Tibial nerve (tissue), 4 donors: ENCODE measurements at regions not wholly inside any gene's neighbourhood (a gene's known extent, or its start where the extent isn't known, plus 50 kb on each side); places are given as distances from the start of the nearest gene placed in this dataset.
"Not testable (repeated sequence)": the region's sequence is repeated elsewhere in the genome, so short reads cannot be mapped to it uniquely, and the experiment has no call there.

ENCODE experiments used
- DNase-seq, 2 donors: peaks; one replicate each; pipeline ENCODE4 v3.0.0-alpha.2; 2019; ENCODE audit warnings: low spot score in 2 of 2
- H3K27ac ChIP-seq, 4 donors: fragments of 200-600 bp; sonication (generic) in 3 of 4; one replicate each; pipeline ENCODE4 v1.5.1; 2017 to 2019; ENCODE audit warnings: mild to moderate bottlenecking in 1 of 4
- H3K27me3 ChIP-seq, 2 donors: fragments of 200-600 bp; sonication (generic) in 1 of 2; one replicate each; pipeline versions ENCODE4 v1.5.1 to v1.6.0; 2017 to 2019
- H3K36me3 ChIP-seq, 3 donors: fragments of 200-600 bp; sonication (generic); one replicate each; pipeline ENCODE4 v1.5.1; 2018 to 2019
- H3K4me1 ChIP-seq, 4 donors: fragments of 200-600 bp; sonication (generic) in 3 of 4; one replicate each; pipeline ENCODE4 v1.5.1; 2017 to 2019
- H3K4me3 ChIP-seq, 4 donors: fragments of 200-600 bp; sonication (generic) in 3 of 4; one replicate each; pipeline ENCODE4 v1.5.1; 2017 to 2019; ENCODE audit warnings: mild to moderate bottlenecking in 1 of 4, moderate library complexity in 1 of 4
- H3K9me3 ChIP-seq, 4 donors: fragments of 200-600 bp; sonication (generic) in 3 of 4; one replicate each; pipeline ENCODE4 v1.5.1; 2017 to 2019
- CTCF ChIP-seq, 5 experiments: fragments of 200-600 bp in 3 of 5; fragments of 450-650 bp in 2 of 5; sonication (generic) in 3 of 5; IDR thresholded peaks; one replicate each; pipeline ENCODE4 v1.5.1; 2016 to 2019; ENCODE audit warnings: antibody characterized with exemption in 5 of 5, mild to moderate bottlenecking in 3 of 5, moderate library complexity in 2 of 5
- EP300 ChIP-seq, 2 donors: sonication (generic); formaldehyde crosslinking; IDR thresholded peaks; one replicate each; pipeline ENCODE4 v1.6.1; 2017; ENCODE audit warnings: antibody characterized with exemption in 2 of 2, mild to moderate bottlenecking in 1 of 2
- POLR2A ChIP-seq, 2 donors: fragments of 450-650 bp; IDR thresholded peaks; one replicate each; pipeline ENCODE4 v1.6.1; 2017; ENCODE audit warnings: antibody characterized with exemption in 2 of 2, mild to moderate bottlenecking in 2 of 2, moderate library complexity in 2 of 2
- WGBS, 2 donors: methylation state at CpG; one replicate each; pipeline ENCODE4 v1.1.5; 2018; 5-methylcytosine and 5-hydroxymethylcytosine counted together

- TF ChIP-seq POLR2A (IDR thresholded peaks at IDR 0.05) = no peak
- TF ChIP-seq EP300 (IDR thresholded peaks at IDR 0.05) = no peak
- TF ChIP-seq CTCF (IDR thresholded peaks at IDR 0.05) = no peak
- Histone ChIP-seq H3K9me3 (peaks cover 0 to 5% (median 0%) of the 10 kb centered on the region in 4 donors), H3K27ac (no peak overlapping the region), H3K27me3 (no peaks in the 10 kb centered on the region), H3K36me3 (no peaks in the 10 kb centered on the region), H3K4me1 (no peaks in the 10 kb centered on the region), H3K4me3 (no peak overlapping the region)
- WGBS, 2 donors = 71% methylated on average over 3 of the region's 3 CpGs
- DNase-seq = no peak
Observed at GRCh38 chr6:86508230-86508629, 429.1 kb upstream of the HTR1E start.

- no peaks in the 10 kb centered on the region for H3K4me1 ChIP-seq
- peaks cover 0 to 15% (median 0%) of the 10 kb centered on the region in 4 donors for H3K9me3 ChIP-seq
- 64 to 65% methylated on average over 3 of the region's 3 CpGs for WGBS, 2 donors
- H3K27me3 ChIP-seq = no peaks in the 10 kb centered on the region
- no peak for DNase-seq
- H3K36me3 ChIP-seq = no peaks in the 10 kb centered on the region
- H3K4me3 ChIP-seq = no peak overlapping the region
- no peak overlapping the region for H3K27ac ChIP-seq
- no peak for TF ChIP-seq EP300 (IDR thresholded peaks at IDR 0.05)
- TF ChIP-seq CTCF (IDR thresholded peaks at IDR 0.05) = no peak
- TF ChIP-seq POLR2A (IDR thresholded peaks at IDR 0.05) = no peak
Observed at GRCh38 chr6:86502497-86502896, 434.8 kb upstream of the HTR1E start.

- no peak overlapping the region for H3K4me3 ChIP-seq
- no peaks in the 10 kb centered on the region for H3K27me3 ChIP-seq
- no peak for TF ChIP-seq CTCF (IDR thresholded peaks at IDR 0.05)
- no peak for TF ChIP-seq EP300 (IDR thresholded peaks at IDR 0.05)
- TF ChIP-seq POLR2A (IDR thresholded peaks at IDR 0.05) = no peak
- peaks cover 0 to 16% (median 0%) of the 10 kb centered on the region in 4 donors for H3K9me3 ChIP-seq
- H3K36me3 ChIP-seq = no peaks in the 10 kb centered on the region
- WGBS, 2 donors = 42 to 50% methylated on average over 2 of the region's 2 CpGs
- no peak for DNase-seq
- H3K27ac ChIP-seq = no peak overlapping the region
- no peaks in the 10 kb centered on the region for H3K4me1 ChIP-seq
Observed at GRCh38 chr6:86500035-86500434, 437.3 kb upstream of the HTR1E start.

GRCh38 chr6:86489042-86489441 lies 448.3 kb upstream of the HTR1E start:
- not testable (repeated sequence) for H3K27ac ChIP-seq, H3K27me3 ChIP-seq, H3K4me3 ChIP-seq, DNase-seq, H3K4me1 ChIP-seq, H3K36me3 ChIP-seq, H3K9me3 ChIP-seq
- 50 to 64% methylated on average over 3 of the region's 3 CpGs for WGBS, 2 donors

- no peaks in the 10 kb centered on the region for H3K9me3 ChIP-seq
- no peaks in the 10 kb centered on the region for H3K36me3 ChIP-seq
- DNase-seq = no peak
- no peaks in the 10 kb centered on the region for H3K4me1 ChIP-seq
- TF ChIP-seq POLR2A (IDR thresholded peaks at IDR 0.05) (no peak), CTCF (IDR thresholded peaks at IDR 0.05) (no peak), EP300 (IDR thresholded peaks at IDR 0.05) (no peak)
- H3K27me3 ChIP-seq = no peaks in the 10 kb centered on the region
- WGBS, 2 donors = 90 to 92% methylated on average over 2 of the region's 2 CpGs
- no peak overlapping the region for H3K27ac ChIP-seq
- H3K4me3 ChIP-seq = no peak overlapping the region
Observed at GRCh38 chr6:86487660-86488221, 449.6 kb upstream of the HTR1E start.

- H3K4me3 ChIP-seq, H3K36me3 ChIP-seq, H3K27ac ChIP-seq, H3K4me1 ChIP-seq, H3K9me3 ChIP-seq, H3K27me3 ChIP-seq, DNase-seq: not testable (repeated sequence)
- WGBS, 2 donors = 84 to 86% methylated on average over 10 of the region's 10 CpGs
Observed at GRCh38 chr6:86478316-86478715, 459.0 kb upstream of the HTR1E start.
